Renal cortical epithelial cell (primary cell): ENCODE measurements at regions not wholly inside any gene's neighbourhood (a gene's known extent, or its start where the extent isn't known, plus 50 kb on each side); places are given as distances from the start of the nearest gene placed in this dataset.
A peak's percentile ranks its signal among the peaks of the same experiment; 100 is the strongest.

ENCODE experiments used
- DNase-seq: peaks from one replicate; pipeline ENCODE4 v3.0.0-alpha.2; 2011; ENCODE audit warnings: low read depth

DNA sequence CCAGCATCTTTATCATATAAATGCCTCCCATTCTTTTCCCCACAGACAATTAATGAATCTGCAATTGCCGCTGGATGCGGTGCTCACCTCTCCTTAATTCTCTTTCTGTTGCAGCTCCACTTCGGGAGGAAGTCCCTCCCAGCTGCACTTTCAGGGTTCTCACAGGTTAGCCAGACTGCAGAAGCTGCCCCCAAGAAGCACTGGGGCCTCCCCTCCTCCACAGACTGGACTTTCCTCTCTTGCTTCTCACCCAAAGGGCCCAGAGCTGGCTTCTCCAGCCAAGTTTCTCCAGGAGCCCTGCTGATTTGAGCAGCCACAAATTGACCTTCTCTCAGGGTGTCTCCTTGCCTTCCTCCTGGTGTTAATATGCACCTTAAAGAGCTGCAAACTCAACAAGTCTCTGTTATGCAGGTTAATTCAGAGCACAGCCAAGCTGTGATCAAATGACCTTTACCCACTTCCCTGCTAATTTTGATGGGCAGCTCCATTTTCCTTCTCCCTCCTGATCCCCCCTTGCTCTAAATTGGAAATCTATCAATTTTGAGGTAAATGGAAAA is 298.9 kb downstream of the BUD13 start:
- DNase-seq = no peak

GRCh38 chr11:116473206-116473769 is 299.5 kb downstream of the BUD13 start:
- DNase-seq = no peak

GRCh38 chr11:116472651-116473050 is 300.1 kb downstream of the BUD13 start:
- DNase-seq = peak; percentile 29

GRCh38 chr11:116471608-116472256 is 301.1 kb downstream of the BUD13 start:
- peak; percentile 59 for DNase-seq

DNA sequence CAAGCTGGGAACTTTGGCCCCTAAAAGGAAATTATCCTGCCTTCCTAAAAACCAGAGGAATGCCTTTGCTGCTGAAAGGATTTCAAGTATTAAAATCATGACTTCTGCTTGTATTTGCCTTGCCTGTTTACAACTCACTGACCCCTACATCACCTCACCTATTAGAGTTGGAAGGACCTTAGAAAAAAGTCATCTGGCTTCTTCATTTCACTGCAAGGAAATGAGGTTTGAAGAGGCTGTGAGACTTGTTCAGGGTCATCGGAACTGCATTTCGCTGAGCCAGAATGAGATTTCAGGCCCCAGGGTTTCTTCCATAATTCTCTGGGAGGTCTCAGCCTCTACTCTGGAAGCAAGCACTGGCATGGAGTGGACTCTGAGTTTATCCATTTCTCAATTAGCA is 304.1 kb downstream of the BUD13 start:
- peak; percentile 50 for DNase-seq

GRCh38 chr11:116467823-116468222 is 305.0 kb downstream of the BUD13 start:
- peak; percentile 84 for DNase-seq

GRCh38 chr11:116466801-116467200 is 306.0 kb downstream of the BUD13 start:
- DNase-seq = no peak

GRCh38 chr11:116466191-116466590 is 306.6 kb downstream of the BUD13 start:
- no peak for DNase-seq

DNA sequence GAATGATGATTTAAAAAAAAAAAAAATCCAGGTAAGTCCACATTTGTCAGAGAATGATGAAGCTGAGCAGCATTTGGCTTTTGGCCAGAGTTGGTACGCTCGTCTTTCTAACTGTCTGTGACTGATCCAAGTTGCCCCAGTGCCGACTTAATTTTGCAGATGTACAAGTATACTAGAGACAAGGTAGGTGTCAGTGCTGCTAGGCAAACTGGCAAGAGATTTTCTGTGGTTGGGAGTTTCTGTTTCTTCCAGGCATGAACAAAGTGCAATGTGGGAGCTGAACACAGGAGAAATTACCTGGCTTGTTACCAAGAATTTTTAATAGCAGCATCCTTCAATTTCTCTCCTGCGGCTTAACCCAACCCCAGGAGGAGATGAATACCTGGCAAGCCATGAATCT is 307.7 kb downstream of the BUD13 start:
- DNase-seq = no peak

- DNase-seq = no peak
Measured at GRCh38 chr11:116461789-116462188, 311.0 kb downstream of the BUD13 start.

DNA sequence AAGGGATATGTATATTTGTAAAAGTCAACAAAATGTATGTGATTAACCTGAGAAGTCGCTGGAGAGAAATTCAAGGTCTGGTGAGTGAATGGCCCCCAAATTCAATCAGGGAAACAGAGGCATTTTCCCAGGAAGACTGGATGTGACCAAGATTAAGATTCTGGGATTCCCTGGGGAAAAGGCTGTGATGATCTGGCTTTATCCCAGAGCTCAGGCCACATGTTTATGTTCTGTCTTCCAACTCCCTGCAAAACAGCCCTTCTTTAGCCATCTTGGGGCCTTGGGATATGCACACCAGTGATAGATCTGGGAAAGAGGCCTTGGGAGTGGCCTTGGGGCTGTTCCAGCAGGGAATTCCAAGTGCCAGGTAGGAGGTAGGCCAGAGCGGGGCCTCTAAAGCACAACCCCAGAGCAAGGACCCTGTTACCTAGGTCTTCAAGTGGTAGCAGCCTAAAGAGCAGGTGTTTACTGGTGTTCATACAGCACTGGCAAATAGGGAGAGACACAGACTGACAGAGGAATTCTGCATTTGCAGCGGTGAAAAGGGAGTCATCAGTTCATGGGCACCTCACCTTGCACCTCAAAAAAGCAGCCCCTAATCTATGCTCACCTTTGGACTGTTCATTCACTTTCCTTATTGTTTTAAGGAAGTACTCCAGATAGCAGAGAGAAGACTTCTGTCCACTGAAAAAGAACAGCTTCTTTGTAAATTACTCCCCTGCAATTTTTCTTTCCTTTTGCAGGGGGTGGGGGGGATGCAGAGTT is 312.4 kb downstream of the BUD13 start:
- no peak for DNase-seq

GRCh38 chr11:116459185-116460045 is 313.4 kb downstream of the BUD13 start:
- DNase-seq = no peak

DNA sequence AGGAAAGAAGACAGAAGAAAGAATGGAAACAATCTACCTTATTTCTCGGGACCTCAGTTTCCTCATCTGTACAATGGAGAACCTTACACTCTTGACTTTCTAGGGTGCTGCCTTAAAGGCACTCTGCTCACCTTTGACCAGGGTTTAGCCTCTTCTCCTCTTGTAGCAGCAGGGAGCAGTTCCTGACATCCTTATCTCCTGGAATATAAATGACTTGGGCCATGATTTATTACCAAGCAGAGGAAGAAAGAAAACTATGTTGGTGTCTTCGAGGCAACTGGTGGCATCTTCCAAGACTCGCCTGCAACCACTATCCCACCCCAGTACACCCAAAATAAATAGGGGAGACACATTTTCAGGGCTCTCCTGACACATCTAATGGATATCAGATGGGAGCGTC is 314.2 kb downstream of the BUD13 start:
- DNase-seq = no peak

GRCh38 chr11:116457336-116458007 is 315.3 kb downstream of the BUD13 start:
- no peak for DNase-seq

DNA sequence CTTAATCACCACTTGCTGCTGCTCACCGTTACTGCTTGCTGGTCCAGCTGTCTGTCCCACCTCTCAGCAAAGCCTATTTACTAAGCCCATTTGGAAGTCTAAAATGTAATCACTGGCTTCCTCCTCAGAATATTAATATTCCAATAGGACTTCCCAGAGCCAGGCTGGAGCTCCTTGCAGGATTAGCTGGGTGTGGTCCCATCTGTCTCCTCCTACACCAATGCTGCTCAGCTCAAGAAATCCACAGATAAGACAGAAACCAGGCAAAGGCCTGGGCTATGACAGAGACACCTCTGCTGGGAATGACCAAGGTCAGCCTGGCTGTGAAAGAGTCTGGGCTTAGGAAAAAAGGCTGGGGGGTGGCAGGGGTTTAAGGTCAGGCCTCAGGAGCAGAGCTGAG is 317.8 kb downstream of the BUD13 start:
- no peak for DNase-seq

DNA sequence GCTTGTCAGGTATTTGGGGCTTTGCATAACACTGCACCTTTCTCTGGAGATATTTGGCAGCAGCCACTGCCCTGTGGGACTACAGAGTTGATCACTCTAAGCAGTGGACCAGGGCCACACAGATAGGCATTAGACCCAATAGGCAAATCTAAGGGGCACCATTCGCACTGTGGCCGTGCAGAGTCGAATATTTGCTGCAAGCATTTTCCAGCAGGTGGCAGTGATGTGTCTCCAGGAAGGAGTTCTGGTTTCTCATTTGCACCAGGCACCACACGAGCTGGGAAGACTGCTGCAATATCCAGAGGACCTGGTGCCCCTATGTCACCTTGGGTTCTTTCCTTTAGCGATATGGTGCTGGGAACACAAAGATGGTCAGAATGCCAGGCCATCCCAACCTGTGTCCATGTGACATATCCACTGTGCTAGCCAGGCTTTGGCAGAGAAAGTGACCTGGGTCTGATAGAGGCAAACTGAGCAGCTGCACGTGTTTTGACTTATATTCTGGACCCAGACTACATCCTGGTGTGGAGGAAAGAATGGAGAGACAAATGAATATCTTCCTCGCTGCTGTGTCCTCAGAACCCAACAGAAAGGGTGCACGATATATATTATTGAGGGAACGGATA is 318.7 kb downstream of the BUD13 start:
- DNase-seq = peak; percentile 30

GRCh38 chr11:116452461-116452860 is 320.3 kb downstream of the BUD13 start:
- DNase-seq = no peak

DNA sequence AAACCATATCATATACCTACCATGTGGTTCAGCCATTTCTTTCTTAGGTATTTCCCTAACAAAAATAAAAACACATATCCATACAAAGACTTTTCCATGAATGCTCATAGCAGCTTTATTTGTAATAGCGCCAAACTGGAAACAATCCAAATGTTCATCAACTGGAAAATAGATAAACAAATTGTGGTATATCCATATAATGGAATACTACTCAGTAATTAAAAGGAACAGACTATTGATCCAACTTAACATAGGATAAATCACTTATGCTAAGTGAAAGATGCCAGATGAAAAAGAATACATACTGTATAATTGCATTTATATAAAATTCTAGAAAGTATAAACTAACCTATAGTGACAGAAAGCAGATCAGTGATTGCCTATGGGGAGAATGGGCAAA is 323.3 kb downstream of the BUD13 start:
- DNase-seq = no peak

DNA sequence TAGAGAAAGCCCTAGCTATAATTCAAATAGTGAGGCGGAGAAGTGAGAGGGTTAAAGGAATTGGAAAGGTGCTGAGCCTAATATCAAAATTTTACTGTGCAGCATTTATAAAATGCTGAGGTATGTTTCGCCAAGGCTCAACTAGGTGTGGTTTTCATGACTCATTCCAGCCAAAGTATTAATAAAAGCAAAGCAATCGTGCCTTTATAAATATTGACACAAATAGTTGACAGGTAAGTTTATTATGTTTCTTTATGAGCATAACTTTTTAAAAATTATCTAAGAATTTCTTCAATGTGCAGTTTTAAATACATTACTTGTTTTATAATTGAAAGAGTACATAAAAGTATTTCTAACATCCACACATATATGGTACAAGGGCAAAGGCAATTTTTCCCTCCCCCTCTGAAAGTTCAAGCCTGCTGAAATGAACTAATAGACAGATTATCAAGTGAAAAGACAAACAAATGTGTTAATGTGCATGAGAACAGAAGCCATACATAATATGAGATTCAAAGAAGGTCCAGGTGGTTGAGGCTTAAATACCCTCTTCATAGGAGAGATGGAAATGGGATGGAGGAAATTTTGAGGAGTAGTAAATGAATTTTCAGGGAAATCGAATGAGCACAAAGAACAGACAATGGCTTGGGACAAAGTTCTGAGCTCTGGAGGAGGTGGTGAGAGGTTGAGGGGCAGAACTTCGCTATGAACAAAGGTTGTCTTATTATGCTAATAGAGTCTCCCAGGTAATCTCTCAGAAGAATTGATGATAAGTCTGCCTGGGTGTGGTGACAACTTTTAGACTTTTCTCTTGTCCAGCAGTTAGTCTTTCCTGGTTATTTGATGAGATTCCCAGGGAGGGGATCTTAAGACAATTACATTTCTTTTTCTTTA is 326.5 kb downstream of the BUD13 start:
- DNase-seq = no peak
